ENCODE measurements at regions not wholly inside any gene's neighbourhood (a gene's known extent, or its start where the extent isn't known, plus 50 kb on each side); places are given as distances from the start of the nearest gene placed in this dataset.

GRCh38 chr15:53080484-53080883, 290.3 kb upstream of the ONECUT1 start:
- no peak for TF ChIP-seq EZH2 (optimal IDR thresholded peaks at IDR 0.05; ENCODE audit: low read depth, low read length)
- TF ChIP-seq, protein P1, sequence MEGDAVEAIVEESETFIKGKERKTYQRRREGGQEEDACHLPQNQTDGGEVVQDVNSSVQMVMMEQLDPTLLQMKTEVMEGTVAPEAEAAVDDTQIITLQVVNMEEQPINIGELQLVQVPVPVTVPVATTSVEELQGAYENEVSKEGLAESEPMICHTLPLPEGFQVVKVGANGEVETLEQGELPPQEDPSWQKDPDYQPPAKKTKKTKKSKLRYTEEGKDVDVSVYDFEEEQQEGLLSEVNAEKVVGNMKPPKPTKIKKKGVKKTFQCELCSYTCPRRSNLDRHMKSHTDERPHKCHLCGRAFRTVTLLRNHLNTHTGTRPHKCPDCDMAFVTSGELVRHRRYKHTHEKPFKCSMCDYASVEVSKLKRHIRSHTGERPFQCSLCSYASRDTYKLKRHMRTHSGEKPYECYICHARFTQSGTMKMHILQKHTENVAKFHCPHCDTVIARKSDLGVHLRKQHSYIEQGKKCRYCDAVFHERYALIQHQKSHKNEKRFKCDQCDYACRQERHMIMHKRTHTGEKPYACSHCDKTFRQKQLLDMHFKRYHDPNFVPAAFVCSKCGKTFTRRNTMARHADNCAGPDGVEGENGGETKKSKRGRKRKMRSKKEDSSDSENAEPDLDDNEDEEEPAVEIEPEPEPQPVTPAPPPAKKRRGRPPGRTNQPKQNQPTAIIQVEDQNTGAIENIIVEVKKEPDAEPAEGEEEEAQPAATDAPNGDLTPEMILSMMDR (IDR thresholded peaks at IDR 0.05; ENCODE audit: low read length), result no peak

All from MM.1S (cell line).